Kidney epithelial cell (primary cell): ENCODE measurements at regions not wholly inside any gene's neighbourhood (a gene's known extent, or its start where the extent isn't known, plus 50 kb on each side); places are given as distances from the start of the nearest gene placed in this dataset.

Experiments used
- DNase-seq: peaks from one replicate; pipeline ENCODE4 v3.0.0-alpha.2; 2010; ENCODE audit warnings: low read depth
- H3K27me3 ChIP-seq: 2 replicates; pipeline ENCODE4 v1.6.0; 2011; ENCODE audit warnings: low read length; ENCODE audit not compliant: control insufficient read depth, insufficient read depth
- H3K36me3 ChIP-seq: 2 replicates; pipeline ENCODE4 v1.5.1; 2011; ENCODE audit warnings: low read length; ENCODE audit not compliant: control insufficient read depth, insufficient read depth
- H3K4me3 ChIP-seq: 2 replicates; pipeline ENCODE4 v1.5.1; 2011; ENCODE audit warnings: low read depth, mild to moderate bottlenecking, control low read depth, low read length
- TF ChIP-seq, protein P1 (sequence below): IDR thresholded peaks from 2 replicates; pipeline ENCODE4 v1.5.1; 2011; ENCODE audit warnings: mild to moderate bottlenecking, moderate library complexity, low read length, control low read depth, inconsistent platforms; ENCODE audit not compliant: insufficient read depth, poor library complexity, severe bottlenecking

DNA sequence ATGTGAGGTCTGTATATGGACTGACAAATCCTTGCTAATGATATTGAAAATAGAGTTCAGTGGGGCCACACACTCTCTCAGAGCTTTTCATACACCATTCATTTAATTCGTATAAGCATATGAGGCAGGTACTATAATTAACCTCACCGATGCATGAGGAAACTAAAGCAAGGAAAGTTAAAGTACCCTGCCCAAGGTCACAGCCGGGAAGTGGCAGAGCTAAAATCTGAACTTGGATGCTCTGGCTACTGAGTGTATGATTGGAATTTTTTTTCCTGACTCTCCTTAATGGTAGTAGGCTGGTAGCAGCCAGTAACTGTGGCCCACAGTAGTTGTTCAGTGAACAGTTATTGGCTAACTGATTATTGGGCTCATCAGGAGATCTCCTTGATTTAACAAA is 135.3 kb downstream of the NUDT12 start:
- TF ChIP-seq, protein P1, sequence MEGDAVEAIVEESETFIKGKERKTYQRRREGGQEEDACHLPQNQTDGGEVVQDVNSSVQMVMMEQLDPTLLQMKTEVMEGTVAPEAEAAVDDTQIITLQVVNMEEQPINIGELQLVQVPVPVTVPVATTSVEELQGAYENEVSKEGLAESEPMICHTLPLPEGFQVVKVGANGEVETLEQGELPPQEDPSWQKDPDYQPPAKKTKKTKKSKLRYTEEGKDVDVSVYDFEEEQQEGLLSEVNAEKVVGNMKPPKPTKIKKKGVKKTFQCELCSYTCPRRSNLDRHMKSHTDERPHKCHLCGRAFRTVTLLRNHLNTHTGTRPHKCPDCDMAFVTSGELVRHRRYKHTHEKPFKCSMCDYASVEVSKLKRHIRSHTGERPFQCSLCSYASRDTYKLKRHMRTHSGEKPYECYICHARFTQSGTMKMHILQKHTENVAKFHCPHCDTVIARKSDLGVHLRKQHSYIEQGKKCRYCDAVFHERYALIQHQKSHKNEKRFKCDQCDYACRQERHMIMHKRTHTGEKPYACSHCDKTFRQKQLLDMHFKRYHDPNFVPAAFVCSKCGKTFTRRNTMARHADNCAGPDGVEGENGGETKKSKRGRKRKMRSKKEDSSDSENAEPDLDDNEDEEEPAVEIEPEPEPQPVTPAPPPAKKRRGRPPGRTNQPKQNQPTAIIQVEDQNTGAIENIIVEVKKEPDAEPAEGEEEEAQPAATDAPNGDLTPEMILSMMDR: no peak
- no peak for DNase-seq
- no peak overlapping the region for H3K4me3 ChIP-seq
- no peaks in the 10 kb centered on the region for H3K27me3 ChIP-seq
- no peaks in the 10 kb centered on the region for H3K36me3 ChIP-seq

DNA sequence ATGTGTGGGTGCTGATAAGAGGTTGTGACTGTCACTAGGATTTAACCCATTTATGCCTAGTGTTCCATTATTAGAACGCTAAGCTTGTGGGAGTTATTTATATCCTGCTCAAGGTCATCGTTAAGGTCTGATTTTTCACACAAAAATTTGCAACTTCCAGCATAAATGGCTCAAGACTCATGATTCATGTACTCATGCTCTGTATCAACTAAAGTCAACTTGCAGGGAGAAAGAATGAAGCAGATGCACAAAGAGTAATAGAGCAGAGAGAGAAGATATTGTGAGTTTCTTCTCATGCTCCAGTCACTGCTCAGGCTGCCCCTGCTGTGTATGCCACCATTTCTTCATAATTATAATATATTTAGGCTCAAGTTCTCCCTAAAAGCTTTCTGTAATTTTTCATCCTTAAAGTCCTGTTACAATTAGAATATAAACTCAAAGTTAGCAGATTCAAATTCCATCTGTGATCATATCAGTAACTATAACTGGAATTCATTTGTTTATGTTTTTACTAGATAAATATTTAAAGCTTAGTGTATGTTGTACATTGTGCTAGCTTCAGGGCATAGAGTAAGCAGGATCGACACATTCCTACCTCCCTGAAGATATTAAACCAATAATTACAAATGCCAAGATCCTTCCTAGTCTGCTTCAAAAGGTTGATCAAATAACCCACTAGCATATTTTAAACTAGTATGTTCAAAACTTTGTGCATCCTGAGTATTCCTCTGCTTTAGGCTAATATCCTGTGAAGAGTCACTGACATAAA is 136.7 kb downstream of the NUDT12 start:
- H3K27me3 ChIP-seq: no peaks in the 10 kb centered on the region
- peak; percentile 19 for DNase-seq
- TF ChIP-seq, protein P1: no peak
- H3K4me3 ChIP-seq: no peak overlapping the region
- H3K36me3 ChIP-seq: no peaks in the 10 kb centered on the region

DNA sequence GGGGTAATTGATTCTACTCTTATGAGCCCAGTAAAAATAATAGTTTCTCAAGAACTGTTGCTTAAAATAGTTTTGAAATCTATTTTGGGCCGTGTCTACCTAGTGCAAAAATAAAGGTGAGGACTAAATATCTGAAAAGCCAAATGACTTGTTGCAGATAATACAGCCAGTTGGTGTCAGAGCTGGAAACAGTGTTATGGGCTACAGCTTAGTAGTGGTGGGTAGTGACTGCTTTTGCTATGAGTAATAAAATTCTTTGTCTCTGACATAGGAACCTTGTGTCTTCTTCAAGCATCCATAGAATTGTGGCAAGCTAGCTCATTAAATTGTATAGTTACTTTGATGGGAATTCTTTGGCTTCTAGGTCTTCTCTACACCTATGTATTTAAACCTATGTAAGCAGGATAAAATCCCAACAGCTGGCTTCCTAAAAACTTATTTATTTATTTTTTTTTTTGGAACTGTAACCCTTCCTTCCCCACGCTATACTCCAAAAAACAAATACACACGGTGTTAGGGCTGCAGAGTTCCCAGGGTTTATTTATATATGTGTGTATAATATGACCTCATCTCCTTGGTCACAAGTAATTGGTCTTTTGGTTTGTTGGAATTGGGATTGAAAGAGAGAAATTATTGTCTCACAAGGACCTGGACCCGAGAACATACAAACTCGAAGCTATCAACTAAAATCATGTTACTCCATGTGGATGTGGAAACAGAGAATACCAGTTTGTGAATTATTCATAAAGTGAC is 138.0 kb downstream of the NUDT12 start:
- H3K36me3 ChIP-seq: no peaks in the 10 kb centered on the region
- no peak overlapping the region for H3K4me3 ChIP-seq
- peak; percentile 60 for DNase-seq
- no peaks in the 10 kb centered on the region for H3K27me3 ChIP-seq
- TF ChIP-seq, protein P1: no peak

DNA sequence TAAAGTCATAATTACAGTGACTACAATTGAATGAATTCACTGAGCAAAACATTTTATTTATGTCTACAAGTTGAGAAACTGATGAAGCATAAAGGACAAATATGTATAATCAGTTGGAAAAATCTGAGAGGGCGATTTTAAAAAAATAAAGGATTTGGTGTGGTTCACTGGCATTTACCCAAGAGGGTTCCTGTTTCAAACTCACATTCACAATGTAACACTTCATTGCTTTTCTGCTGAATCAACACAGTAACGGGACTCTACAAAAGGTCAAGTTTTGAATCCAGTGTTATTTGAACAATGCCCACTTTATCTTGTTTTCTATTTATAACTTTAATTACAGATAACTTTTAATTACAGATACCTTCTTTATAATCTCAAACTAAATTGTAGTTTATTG is 138.6 kb downstream of the NUDT12 start:
- H3K4me3 ChIP-seq: no peak overlapping the region
- no peaks in the 10 kb centered on the region for H3K36me3 ChIP-seq
- TF ChIP-seq, protein P1: no peak
- H3K27me3 ChIP-seq: no peaks in the 10 kb centered on the region
- peak; percentile 34 for DNase-seq

DNA sequence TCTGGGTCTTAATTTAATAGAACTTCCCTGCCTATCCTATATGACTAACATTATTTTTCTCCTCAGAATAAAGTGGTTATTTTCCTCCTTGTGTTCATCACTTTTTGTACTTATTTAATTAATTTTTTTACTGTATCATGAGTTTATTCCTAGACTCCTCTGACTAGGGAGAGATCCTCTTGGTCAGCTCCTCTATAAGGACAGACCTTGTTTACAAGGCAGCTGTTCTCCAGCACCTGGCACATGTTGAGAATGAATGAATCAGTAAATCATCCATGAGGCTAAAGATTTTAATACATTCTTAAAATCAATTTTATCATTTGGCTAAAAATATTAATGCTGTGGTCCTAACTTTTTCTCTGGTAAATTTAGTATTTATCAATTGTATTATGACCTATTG is 139.8 kb downstream of the NUDT12 start:
- Histone ChIP-seq H3K27me3 (no peaks in the 10 kb centered on the region), H3K4me3 (no peak overlapping the region), H3K36me3 (no peaks in the 10 kb centered on the region)
- no peak for DNase-seq
- TF ChIP-seq, protein P1: no peak
